Panc1 (cell line): ENCODE measurements at regions not wholly inside any gene's neighbourhood (a gene's known extent, or its start where the extent isn't known, plus 50 kb on each side); places are given as distances from the start of the nearest gene placed in this dataset.

ENCODE experiments used
- ATAC-seq: fragments of 200-7000 bp; cut with Tn5 transposase; 2 replicates; pipeline ENCODE4 v1.9.1; 2020; ENCODE audit warnings: mild to moderate bottlenecking, moderate library complexity
- BruUV-seq: library from RNA; stranded (reverse); fragments of 400-500 nt; replicated peaks from 2 replicates; lab custom pipeline; 2021; lab: Mats Ljungman, UMichigan
- CTCF ChIA-PET: fragments of 300-600 bp; sonication (Branson Sonifier 250); formaldehyde crosslinking; loops from one replicate; lab custom pipeline; 2022; ENCODE audit warnings: antibody characterized with exemption; lab: Charles Lee
- POLR2A ChIA-PET: fragments of 300-600 bp; sonication (Branson Sonifier 250); formaldehyde crosslinking; loops from one replicate; lab custom pipeline; 2022; ENCODE audit warnings: antibody characterized with exemption; lab: Charles Lee
- DNase-seq: peaks from one replicate; pipeline ENCODE4 v3.0.0-alpha.2; 2010; ENCODE audit warnings: low read depth, low spot score
- H3K27ac ChIP-seq: 2 replicates; pipeline ENCODE4 v1.5.1; 2011; ENCODE audit warnings: mild to moderate bottlenecking, low read length, inconsistent platforms
- H3K27me3 ChIP-seq: fragments of 200-500 bp; sonication (Bioruptor generic); 2 replicates; pipeline ENCODE4 v1.6.0; 2014; ENCODE audit warnings: low read length, inconsistent platforms; ENCODE audit not compliant: control insufficient read depth, insufficient read depth
- H3K36me3 ChIP-seq: fragments of 200-500 bp; sonication (Bioruptor generic); 2 replicates; pipeline ENCODE4 v1.5.1; 2014; ENCODE audit warnings: inconsistent platforms, mild to moderate bottlenecking, low read length, moderate library complexity; ENCODE audit not compliant: control insufficient read depth, insufficient read depth
- H3K4me1 ChIP-seq: 2 replicates; pipeline ENCODE4 v1.5.1; 2011; ENCODE audit warnings: inconsistent platforms, mild to moderate bottlenecking, low read length, moderate library complexity; ENCODE audit not compliant: control insufficient read depth, insufficient read depth
- H3K4me3 ChIP-seq, 2 experiments: 2 replicates each; pipeline ENCODE4 v1.5.1; 2011 to 2012; ENCODE audit warnings: low read depth in 2 of 2, low read length in 2 of 2, mild to moderate bottlenecking in 2 of 2, inconsistent platforms in 1 of 2, moderate library complexity in 1 of 2
- H3K9me3 ChIP-seq: fragments of 200-500 bp; sonication (Bioruptor generic); 2 replicates; pipeline ENCODE4 v1.5.1; 2014; ENCODE audit warnings: low read depth, mild to moderate bottlenecking, inconsistent platforms, low read length, moderate library complexity; ENCODE audit not compliant: control insufficient read depth, insufficient read depth
- CTCF ChIP-seq: fragments of 450-650 bp; IDR thresholded peaks from 2 replicates; pipeline ENCODE4 v1.5.1; 2017; ENCODE audit warnings: mild to moderate bottlenecking
- POLR2AphosphoS5 ChIP-seq: IDR thresholded peaks from 2 replicates; pipeline ENCODE4 v1.6.1; 2012; ENCODE audit warnings: mild to moderate bottlenecking, low read depth, low read length, moderate library complexity
- REST ChIP-seq, 2 experiments: IDR thresholded peaks; 2 replicates each; pipeline ENCODE4 v1.6.1; 2011 to 2012; ENCODE audit warnings: low read depth in 2 of 2, control low read depth in 1 of 2, low read length in 1 of 2, mild to moderate bottlenecking in 1 of 2, moderate library complexity in 1 of 2; ENCODE audit not compliant: insufficient read depth in 1 of 2
- SIN3A ChIP-seq: IDR thresholded peaks from 2 replicates; pipeline ENCODE4 v1.6.1; 2012; ENCODE audit warnings: low read depth, mild to moderate bottlenecking, low read length, moderate library complexity, borderline replicate concordance; ENCODE audit not compliant: insufficient read depth
- TCF7L2 ChIP-seq: IDR thresholded peaks from 2 replicates; pipeline ENCODE4 v1.6.1; 2011; ENCODE audit warnings: mild to moderate bottlenecking, low read depth, low read length, inconsistent platforms
- in situ Hi-C: cut with HindIII; loops from 2 replicates; pipeline ENCODE4 v1.10.0; 2016; ENCODE audit warnings: low sequenced_read_pairs, low pct_unique_long_range_greater_than_20kb
- intact Hi-C: fragments of 100-400 bp; cut with micrococcal nuclease; formaldehyde crosslinking; loops from one replicate; pipeline ENCODE4 v1.10.0; 2022; ENCODE audit not compliant: unreplicated experiment

GRCh38 chr3:164233951-164234350, 844.3 kb downstream of the SI start:
- Histone ChIP-seq H3K27ac (no peak overlapping the region), H3K4me3 (no peak overlapping the region), H3K4me1 (no peaks in the 10 kb centered on the region), H3K27me3 (no peaks in the 10 kb centered on the region), H3K36me3 (no peaks in the 10 kb centered on the region), H3K9me3 (no peaks in the 10 kb centered on the region)
- no TSS peak for BruUV-seq
- no peak for DNase-seq
- POLR2A ChIA-PET, result no interaction called here
- ATAC-seq, result no peak
- no peak for TF ChIP-seq CTCF
- no peak for TF ChIP-seq POLR2AphosphoS5
- no peak for TF ChIP-seq REST (IDR thresholded peaks at IDR 0.05; ENCODE audit: insufficient read depth in 1 of 2, low read depth in 2 of 2, low read length in 1 of 2)
- no peak for TF ChIP-seq TCF7L2
- no peak for TF ChIP-seq SIN3A
- intact Hi-C loops (no loop called here), in situ Hi-C loops (no loop called here)
- CTCF ChIA-PET, result no interaction called here

GRCh38 chr3:164231718-164232117, 846.6 kb downstream of the SI start:
- in situ Hi-C loops (no loop called here), intact Hi-C loops (no loop called here)
- DNase-seq, result no peak
- Histone ChIP-seq H3K27me3 (no peaks in the 10 kb centered on the region), H3K27ac (no peak overlapping the region), H3K9me3 (no peaks in the 10 kb centered on the region), H3K36me3 (no peaks in the 10 kb centered on the region), H3K4me1 (no peaks in the 10 kb centered on the region), H3K4me3 (no peak overlapping the region)
- no TSS peak for BruUV-seq
- TF ChIP-seq SIN3A, result no peak
- TF ChIP-seq TCF7L2, result no peak
- TF ChIP-seq POLR2AphosphoS5, result no peak
- TF ChIP-seq CTCF, result no peak
- no peak for TF ChIP-seq REST (IDR thresholded peaks at IDR 0.05; ENCODE audit: insufficient read depth in 1 of 2, low read depth in 2 of 2, low read length in 1 of 2)
- ChIA-PET POLR2A (no interaction called here), CTCF (no interaction called here)
- no peak for ATAC-seq
